GM21367 (cell line): ENCODE measurements at regions not wholly inside any gene's neighbourhood (a gene's known extent, or its start where the extent isn't known, plus 50 kb on each side); places are given as distances from the start of the nearest gene placed in this dataset.
"Not testable (repeated sequence)": the region's sequence is repeated elsewhere in the genome, so short reads cannot be mapped to it uniquely, and the experiment has no call there.

Experiments used
- ATAC-seq: cut with Tn5 transposase; IDR thresholded peaks from one replicate; pipeline ENCODE4 v1.9.1; 2021; ENCODE audit not compliant: unreplicated experiment

GRCh38 chr4:53959343-53960120, 104.9 kb downstream of the CHIC2 start:
- no peak for ATAC-seq

- no peak for ATAC-seq
Observed at GRCh38 chr4:53956454-53956853, 108.0 kb downstream of the CHIC2 start.

DNA sequence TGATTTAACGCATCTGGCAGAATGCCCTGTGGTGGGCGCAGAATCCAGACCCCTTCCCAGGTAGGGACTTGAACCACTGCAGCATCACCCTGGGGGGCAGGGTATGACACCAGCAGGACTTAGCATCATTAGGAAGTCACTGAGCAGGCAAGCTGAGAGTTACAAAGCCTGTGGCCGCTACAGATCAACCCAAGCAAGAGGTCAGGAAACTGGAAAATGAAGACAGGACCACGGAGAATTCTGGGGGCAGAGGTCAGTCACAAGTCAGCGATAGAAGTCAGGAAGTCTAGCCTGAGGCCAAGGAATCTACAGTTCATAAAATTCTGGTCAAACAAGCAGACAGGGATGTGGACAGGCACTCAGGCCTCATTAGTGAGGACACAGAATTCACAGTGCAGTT, 108.4 kb downstream of the CHIC2 start:
- no peak for ATAC-seq

DNA sequence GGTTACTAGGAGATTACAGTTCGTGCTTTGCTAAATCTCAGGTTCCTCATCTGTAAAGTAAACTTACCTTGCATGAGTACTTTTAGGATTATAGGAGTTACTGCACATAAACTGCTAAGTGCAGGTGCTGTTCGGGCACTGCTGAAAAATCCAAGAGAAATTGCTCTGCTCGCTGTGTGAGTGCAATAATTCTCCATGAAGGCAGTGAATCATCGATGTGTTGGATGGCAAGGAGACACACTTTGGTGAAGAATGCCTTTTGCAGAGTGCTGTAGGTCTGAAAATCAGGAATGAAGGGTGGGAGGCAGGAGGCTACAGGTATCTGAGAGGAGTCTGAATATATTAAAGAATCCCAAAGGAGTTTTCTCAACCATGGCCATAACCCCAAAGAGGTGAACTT, 113.0 kb downstream of the CHIC2 start:
- no peak for ATAC-seq

DNA sequence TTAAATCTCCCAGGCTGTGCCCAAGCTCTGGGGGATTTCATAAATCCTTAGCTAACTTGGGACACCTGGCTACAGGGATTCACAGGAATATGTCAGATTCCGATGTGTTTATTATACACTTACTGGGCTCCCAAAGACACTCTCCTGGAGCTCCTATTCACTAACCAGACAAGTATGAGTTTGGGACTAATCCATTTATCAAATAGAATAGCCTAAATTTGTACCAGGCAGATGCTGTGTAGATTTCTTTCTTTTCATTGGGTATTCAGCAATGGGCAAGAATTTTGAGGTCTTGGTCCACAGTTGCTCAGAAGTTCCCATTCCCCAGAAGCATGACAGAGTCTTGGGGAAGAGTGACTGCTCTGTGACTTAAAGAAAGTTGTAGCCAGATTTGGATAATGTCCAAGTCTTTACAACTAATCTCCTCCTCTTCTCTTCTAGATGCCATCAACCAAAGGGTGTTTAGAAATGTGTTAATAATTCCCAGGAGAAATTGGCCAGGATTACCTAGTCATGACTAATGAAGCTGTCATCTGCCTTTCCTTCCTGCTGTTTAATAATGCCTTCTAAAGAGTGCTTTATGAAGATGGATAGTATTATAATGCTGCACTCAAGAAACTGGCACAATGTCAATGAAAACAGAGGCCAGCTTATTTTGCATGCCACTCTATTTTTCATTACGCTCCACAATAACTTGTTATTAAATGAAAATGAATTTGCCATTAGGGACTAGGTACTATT, 120.9 kb downstream of the CHIC2 start:
- no peak for ATAC-seq

DNA sequence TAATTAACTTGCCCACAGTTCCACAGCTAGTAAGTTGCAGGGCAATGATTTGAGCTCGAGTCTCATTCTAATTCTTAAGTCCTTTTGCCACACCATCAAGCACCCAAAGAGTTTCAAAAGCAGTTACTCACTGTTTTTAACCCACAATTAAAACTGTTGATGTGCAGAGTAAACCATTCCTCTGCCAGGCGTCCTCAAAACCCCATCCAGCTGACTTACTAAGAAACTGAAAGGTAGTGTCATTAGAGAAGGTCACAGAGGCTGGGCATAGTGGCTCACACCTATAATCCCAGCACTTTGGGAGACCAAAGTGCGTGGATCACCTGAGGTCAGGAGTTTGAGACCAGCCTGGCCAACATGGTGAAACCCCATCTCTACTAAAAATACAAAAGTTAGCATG, 121.7 kb downstream of the CHIC2 start:
- no peak for ATAC-seq

- no peak for ATAC-seq
Observed at GRCh38 chr4:53941331-53941730, 123.1 kb downstream of the CHIC2 start.

DNA sequence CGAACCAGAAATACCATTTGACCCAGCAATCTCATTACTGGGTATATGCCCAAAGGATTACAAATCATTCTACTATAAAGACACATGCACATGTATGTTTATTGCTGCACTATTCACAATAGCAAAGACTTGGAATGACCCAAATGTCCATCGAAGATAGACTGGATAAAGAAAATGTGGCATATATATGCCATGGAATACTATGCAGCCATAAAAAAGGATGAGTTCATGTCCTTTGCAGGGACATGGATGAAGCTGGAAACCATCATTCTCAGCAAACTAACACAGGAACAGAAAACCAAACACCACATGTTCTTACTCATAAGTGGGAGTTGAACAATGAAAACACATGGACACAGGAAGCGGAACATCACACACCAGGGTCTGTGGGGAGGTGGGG, 124.5 kb downstream of the CHIC2 start:
- ATAC-seq, result not testable (repeated sequence)

GRCh38 chr4:53937918-53938317, 126.5 kb downstream of the CHIC2 start:
- ATAC-seq, result no peak

GRCh38 chr4:53937327-53937726, 127.1 kb downstream of the CHIC2 start:
- no peak for ATAC-seq

DNA sequence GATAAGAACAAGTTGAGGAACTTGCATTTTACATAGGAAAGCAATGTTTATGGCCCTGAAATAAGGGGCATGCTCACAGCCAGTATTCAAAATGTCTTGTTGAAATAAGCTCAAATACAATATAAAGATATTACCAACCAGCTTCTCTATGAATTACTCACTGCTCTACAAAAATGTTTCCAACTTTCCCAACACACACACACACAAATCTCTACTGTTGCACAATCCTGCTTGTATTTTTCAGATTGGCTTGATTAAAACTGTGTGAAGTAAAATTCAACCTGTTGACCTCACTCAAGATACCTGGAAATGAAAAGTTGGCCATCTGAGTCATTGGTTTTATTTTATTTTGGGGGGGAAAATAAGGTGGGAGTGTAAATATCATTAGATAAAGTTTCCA, 128.6 kb downstream of the CHIC2 start:
- no peak for ATAC-seq

- no peak for ATAC-seq
Observed at GRCh38 chr4:53932796-53933610, 131.4 kb downstream of the CHIC2 start.

- ATAC-seq, result no peak
Observed at GRCh38 chr4:53931461-53931961, 132.9 kb downstream of the CHIC2 start.

DNA sequence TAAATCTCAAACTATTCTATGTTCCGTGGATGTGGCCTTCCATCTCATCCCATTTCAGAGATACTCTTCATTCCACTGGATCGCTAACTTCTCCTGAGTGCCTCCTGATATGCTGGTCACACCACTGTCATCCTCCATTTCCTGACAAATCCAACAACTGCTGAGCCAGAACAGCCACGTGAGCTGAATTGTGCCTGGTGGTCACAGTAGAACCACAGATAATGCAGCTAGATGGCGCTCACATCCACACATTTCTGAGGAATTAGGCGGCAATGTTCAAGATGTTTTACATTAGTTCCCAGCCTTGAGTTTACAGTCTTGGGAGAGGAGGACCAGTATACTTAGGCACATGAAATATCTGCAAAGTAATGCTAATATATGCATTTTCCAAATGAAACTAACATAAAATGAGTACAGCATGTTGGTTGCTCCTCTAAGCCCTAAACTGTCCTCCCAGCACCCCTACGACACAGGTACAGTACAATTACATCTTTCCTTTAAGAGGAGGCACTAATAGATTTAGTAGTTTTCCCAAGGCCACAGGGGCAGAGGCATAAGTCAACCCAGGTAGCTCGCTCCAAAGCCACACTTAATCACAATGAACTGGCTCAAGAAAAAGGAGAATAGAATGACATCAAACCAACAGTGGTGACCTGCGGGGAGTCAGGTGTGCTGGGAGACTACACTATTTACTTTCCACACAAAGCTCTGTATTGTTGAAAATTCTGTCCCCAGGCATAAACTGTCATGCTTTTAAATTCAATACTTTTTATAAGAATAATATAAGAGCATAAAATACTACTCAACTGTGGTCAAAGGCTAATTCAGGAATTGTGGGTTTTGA, 134.2 kb downstream of the CHIC2 start:
- no peak for ATAC-seq

DNA sequence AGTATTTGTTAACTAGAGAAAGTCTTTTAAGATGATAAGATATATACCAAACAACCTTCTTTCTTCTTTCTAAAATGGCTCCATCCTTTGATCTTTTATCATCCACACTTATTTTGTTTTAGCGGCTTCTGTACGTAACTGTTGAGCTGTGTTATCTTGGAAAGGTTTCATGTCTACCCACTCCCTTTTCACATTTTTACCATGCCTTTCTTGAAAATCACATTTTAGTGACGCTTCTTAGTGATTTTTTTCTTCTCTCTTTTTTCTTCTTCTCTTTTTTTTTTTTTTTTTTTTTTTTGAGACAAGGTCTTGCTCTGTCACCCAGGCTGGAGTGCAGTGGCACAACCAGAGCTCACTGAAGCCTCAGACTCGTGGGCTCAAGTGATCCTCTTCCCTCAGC, 135.1 kb downstream of the CHIC2 start:
- no peak for ATAC-seq

DNA sequence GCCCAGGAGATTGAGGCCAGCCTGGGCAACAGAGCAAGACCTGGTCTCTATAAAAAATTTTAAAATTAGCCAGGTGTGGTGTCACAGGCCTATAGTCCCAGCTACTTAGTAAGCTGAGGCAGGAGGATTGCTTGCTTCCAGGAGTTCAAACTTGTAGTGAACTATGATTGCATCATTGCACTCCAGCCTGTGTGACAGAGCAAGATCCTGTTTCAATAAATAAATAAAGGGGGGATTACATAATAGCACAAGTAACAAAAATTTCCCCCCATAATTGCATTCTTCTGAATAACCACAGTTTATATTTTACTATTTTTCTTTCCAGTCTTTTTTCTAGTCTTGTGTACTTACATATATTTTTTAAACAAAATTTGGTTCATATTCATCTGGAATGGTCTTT, 135.6 kb downstream of the CHIC2 start:
- no peak for ATAC-seq

DNA sequence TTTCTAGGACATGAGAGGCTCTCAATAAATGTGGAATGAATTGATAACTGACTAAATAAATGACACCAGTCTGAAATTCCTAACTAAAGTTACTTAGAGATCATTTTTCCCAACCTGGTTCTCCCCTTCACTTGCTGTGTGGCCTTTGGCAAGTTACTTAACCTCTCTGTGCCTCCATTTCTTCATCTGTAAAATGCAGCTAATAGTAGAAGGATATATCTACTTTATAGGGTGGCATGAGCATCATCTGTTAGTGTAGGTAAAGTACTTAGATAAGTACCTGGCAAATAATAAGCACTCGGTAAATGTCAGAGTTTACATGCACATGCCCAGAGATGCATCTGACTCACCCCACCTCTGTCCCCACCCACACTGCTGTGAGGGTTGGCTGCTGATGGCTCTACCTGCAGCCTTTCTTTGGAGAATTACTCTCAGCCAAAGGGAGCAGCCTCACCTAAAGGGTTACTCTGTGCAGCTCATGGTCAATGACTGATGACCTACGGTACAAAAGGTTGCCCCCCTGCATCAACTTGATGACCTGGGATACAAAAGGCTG, 139.3 kb downstream of the CHIC2 start:
- ATAC-seq, result no peak

DNA sequence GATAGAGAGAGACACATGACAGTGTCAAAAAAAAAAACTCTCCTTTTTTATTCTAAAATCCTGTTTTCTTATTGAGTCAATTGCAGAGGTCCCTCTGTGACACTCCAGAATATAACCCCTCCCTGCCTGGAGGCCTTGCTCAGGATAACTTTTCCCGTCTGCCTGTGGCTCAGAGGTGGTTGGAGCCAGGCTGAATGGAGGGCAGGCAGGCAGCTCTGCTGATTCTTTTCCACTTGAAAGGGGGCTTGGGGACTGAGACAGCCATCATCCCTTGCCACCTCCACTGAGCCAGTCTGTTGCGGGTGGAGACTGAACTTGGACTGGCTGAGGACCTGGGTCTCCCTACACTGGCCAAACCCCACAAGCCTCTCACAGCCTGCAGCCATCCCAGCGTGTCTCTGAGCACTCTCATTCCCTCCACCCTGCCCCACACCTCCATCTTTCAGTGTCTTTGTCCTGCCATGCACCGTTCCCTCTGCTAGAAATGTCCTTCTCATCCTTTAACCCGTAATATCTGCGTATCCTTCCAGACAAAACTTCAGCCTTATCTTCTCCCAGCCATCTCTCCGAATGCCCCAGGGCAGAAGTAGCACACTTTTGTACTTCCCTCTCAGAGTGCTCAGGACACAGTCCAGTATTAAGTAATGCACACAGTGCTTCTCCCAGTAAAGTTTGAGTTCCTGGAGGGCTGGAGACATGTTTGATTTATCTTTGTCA, 139.9 kb downstream of the CHIC2 start:
- ATAC-seq, result no peak

- no peak for ATAC-seq
Observed at GRCh38 chr4:53923921-53924320, 140.5 kb downstream of the CHIC2 start.

- no peak for ATAC-seq
Observed at GRCh38 chr4:53921856-53922255, 142.5 kb downstream of the CHIC2 start.
